ENCODE measurements at regions not wholly inside any gene's neighbourhood (a gene's known extent, or its start where the extent isn't known, plus 50 kb on each side); places are given as distances from the start of the nearest gene placed in this dataset.

- TF ChIP-seq RAD21 (conservative IDR thresholded peaks at IDR 0.05) (no peak), POLR2AphosphoS5 (IDR thresholded peaks at IDR 0.05) (no peak)
Observed at GRCh38 chr6:14384175-14384949, 266.8 kb downstream of the CD83 start (continued).

GRCh38 chr6:14386263-14386662, 268.7 kb downstream of the CD83 start:
- no peaks in the 10 kb centered on the region for H4K20me1 ChIP-seq (ENCODE audit: insufficient read depth)
- H3K79me2 ChIP-seq (replicated peaks; ENCODE audit: insufficient read depth, low read length) = no peaks in the 10 kb centered on the region
- no peak overlapping the region for H3K4me3 ChIP-seq (ENCODE audit: low read length)
- TF ChIP-seq MXI1 (conservative IDR thresholded peaks at IDR 0.05; ENCODE audit: poor library complexity, severe bottlenecking) = no peak
- no peak for TF ChIP-seq SMC3 (conservative IDR thresholded peaks at IDR 0.05; ENCODE audit: poor library complexity)
- no peak for TF ChIP-seq EZH2 (IDR thresholded peaks at IDR 0.05; ENCODE audit: borderline replicate concordance, insufficient read depth, low read length, poor library complexity, severe bottlenecking)
- no peak for TF ChIP-seq EP300 (conservative IDR thresholded peaks at IDR 0.05; ENCODE audit: poor library complexity, severe bottlenecking)
- TF ChIP-seq REST (IDR thresholded peaks at IDR 0.05; ENCODE audit: borderline replicate concordance) = no peak
- TF ChIP-seq TAF1 (IDR thresholded peaks at IDR 0.05; ENCODE audit: low read depth) = no peak
- TF ChIP-seq RAD21 (conservative IDR thresholded peaks at IDR 0.05) = no peak
- no peak for TF ChIP-seq POLR2AphosphoS5 (IDR thresholded peaks at IDR 0.05)
- no peak for TF ChIP-seq CTCF (IDR thresholded peaks at IDR 0.05; ENCODE audit: poor library complexity, severe bottlenecking)
- H3K27me3 ChIP-seq (ENCODE audit: insufficient read depth, low read depth, low read length) = no peaks in the 10 kb centered on the region
- H3K9ac ChIP-seq (ENCODE audit: low read length) = no peak overlapping the region
- H3F3A ChIP-seq (ENCODE audit: insufficient read depth, low read length, poor library complexity, severe bottlenecking) = no peaks in the 10 kb centered on the region
- no peaks in the 10 kb centered on the region for H3K9me3 ChIP-seq (ENCODE audit: low read length)
- no peak overlapping the region for H3K27ac ChIP-seq (ENCODE audit: low read length)
- no peak overlapping the region for H2AFZ ChIP-seq (ENCODE audit: low read depth, low read length)
- no peaks in the 10 kb centered on the region for H3K9me2 ChIP-seq (ENCODE audit: insufficient read depth, low read length)
- no peaks in the 10 kb centered on the region for H3K36me3 ChIP-seq (ENCODE audit: insufficient read depth, low read length)
- H3K4me2 ChIP-seq (ENCODE audit: low read length) = no peak overlapping the region

- Histone ChIP-seq H3K27me3 (ENCODE audit: insufficient read depth, low read depth, low read length) (no peaks in the 10 kb centered on the region), H4K20me1 (ENCODE audit: insufficient read depth) (no peaks in the 10 kb centered on the region), H3K27ac (ENCODE audit: low read length) (no peak overlapping the region), H3K9me3 (ENCODE audit: low read length) (no peaks in the 10 kb centered on the region), H3K4me2 (ENCODE audit: low read length) (no peak overlapping the region), H3F3A (ENCODE audit: insufficient read depth, low read length, poor library complexity, severe bottlenecking) (no peaks in the 10 kb centered on the region), H2AFZ (ENCODE audit: low read depth, low read length) (no peak overlapping the region), H3K36me3 (ENCODE audit: insufficient read depth, low read length) (no peaks in the 10 kb centered on the region), H3K9me2 (ENCODE audit: insufficient read depth, low read length) (no peaks in the 10 kb centered on the region), H3K4me3 (ENCODE audit: low read length) (no peak overlapping the region), H3K9ac (ENCODE audit: low read length) (no peak overlapping the region), H3K79me2 (replicated peaks; ENCODE audit: insufficient read depth, low read length) (no peaks in the 10 kb centered on the region)
- TF ChIP-seq MXI1 (conservative IDR thresholded peaks at IDR 0.05; ENCODE audit: poor library complexity, severe bottlenecking) (no peak), SMC3 (conservative IDR thresholded peaks at IDR 0.05; ENCODE audit: poor library complexity) (no peak), RAD21 (conservative IDR thresholded peaks at IDR 0.05) (no peak), POLR2AphosphoS5 (IDR thresholded peaks at IDR 0.05) (no peak), TAF1 (IDR thresholded peaks at IDR 0.05; ENCODE audit: low read depth) (no peak), REST (IDR thresholded peaks at IDR 0.05; ENCODE audit: borderline replicate concordance) (no peak), EZH2 (IDR thresholded peaks at IDR 0.05; ENCODE audit: borderline replicate concordance, insufficient read depth, low read length, poor library complexity, severe bottlenecking) (no peak), EP300 (conservative IDR thresholded peaks at IDR 0.05; ENCODE audit: poor library complexity, severe bottlenecking) (no peak)
Observed at GRCh38 chr6:14386668-14387067, 269.1 kb downstream of the CD83 start.
